Lower lobe of right lung (tissue), 2 donors: ENCODE measurements at regions not wholly inside any gene's neighbourhood (a gene's known extent, or its start where the extent isn't known, plus 50 kb on each side); places are given as distances from the start of the nearest gene placed in this dataset.

Source experiments
- ATAC-seq, 2 donors: fragments of 200-7000 bp; cut with Tn5 transposase; one replicate each; pipeline ENCODE4 v1.9.1; 2020 to 2022; ENCODE audit warnings: mild to moderate bottlenecking in 2 of 2, moderate library complexity in 2 of 2
- DNase-seq: peaks from one replicate; pipeline ENCODE4 v3.0.0-alpha.2; 2020
- H3K27ac ChIP-seq: fragments of 200-600 bp; one replicate; pipeline ENCODE4 v1.8.0; 2022
- H3K27me3 ChIP-seq: fragments of 200-600 bp; one replicate; pipeline ENCODE4 v1.8.0; 2022; ENCODE audit warnings: low read depth
- H3K36me3 ChIP-seq: fragments of 200-600 bp; one replicate; pipeline ENCODE4 v1.8.0; 2022; ENCODE audit warnings: mild to moderate bottlenecking
- H3K4me1 ChIP-seq: fragments of 200-600 bp; one replicate; pipeline ENCODE4 v1.8.0; 2022
- H3K4me3 ChIP-seq: fragments of 200-600 bp; one replicate; pipeline ENCODE4 v1.8.0; 2022; ENCODE audit warnings: mild to moderate bottlenecking
- H3K9me3 ChIP-seq: fragments of 200-600 bp; one replicate; pipeline ENCODE4 v1.8.0; 2022
- intact Hi-C: fragments of 100-400 bp; cut with DNase I; formaldehyde crosslinking; loops from one replicate; pipeline ENCODE4 v1.11.0; 2022
- TF ChIP-seq, protein P1 (sequence below): fragments of 200-600 bp; IDR thresholded peaks from one replicate; pipeline ENCODE4 v1.8.0; 2022; ENCODE audit warnings: antibody characterized with exemption, mild to moderate bottlenecking
- donor health status: DM: no; HTN: yes; CAD: no; lungs with severe emphysema.

DNA sequence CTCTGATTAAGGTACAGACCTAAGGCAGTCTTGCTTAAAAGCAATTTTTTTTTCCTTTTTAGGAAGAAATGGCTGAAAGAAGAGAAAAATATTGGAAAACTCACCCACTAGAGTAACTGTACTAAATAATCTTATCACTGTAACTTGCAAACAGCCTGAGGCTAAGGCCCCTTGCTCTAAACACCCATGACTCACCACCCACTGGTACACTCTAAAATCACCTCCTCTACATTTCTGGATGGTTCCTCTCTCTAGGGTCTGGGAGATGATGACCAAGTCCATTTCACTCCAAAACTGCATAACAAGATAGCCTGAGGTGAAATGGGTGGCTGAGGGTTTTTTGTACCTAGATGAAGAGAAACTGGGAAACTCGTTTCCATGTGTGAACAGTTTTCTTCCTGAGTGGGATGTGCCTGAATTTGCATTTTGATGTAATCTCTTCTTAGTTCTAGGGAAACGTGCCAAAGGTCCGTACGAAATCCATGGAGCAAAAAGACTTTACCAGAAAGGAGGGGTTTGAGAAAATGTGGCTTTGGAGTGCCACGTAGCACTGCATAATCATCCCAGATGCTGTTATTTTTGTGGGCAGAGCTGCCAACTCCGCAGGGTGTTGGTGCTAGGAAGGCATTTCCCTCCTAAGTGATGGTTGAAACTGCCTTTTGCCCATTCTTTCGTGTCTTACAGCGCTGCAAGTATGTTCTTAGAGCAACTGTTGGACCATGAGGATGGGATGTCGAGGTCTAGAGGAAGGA, 113.5 kb upstream of the C10orf90 start:
- intact Hi-C loops: no loop called here
- H3K4me3 ChIP-seq: no peak overlapping the region
- H3K9me3 ChIP-seq: no peaks in the 10 kb centered on the region
- H3K4me1 ChIP-seq: no peaks in the 10 kb centered on the region
- ATAC-seq (no peak), DNase-seq (no peak)
- H3K27ac ChIP-seq: no peak overlapping the region
- H3K36me3 ChIP-seq: no peaks in the 10 kb centered on the region
- TF ChIP-seq, protein P1, sequence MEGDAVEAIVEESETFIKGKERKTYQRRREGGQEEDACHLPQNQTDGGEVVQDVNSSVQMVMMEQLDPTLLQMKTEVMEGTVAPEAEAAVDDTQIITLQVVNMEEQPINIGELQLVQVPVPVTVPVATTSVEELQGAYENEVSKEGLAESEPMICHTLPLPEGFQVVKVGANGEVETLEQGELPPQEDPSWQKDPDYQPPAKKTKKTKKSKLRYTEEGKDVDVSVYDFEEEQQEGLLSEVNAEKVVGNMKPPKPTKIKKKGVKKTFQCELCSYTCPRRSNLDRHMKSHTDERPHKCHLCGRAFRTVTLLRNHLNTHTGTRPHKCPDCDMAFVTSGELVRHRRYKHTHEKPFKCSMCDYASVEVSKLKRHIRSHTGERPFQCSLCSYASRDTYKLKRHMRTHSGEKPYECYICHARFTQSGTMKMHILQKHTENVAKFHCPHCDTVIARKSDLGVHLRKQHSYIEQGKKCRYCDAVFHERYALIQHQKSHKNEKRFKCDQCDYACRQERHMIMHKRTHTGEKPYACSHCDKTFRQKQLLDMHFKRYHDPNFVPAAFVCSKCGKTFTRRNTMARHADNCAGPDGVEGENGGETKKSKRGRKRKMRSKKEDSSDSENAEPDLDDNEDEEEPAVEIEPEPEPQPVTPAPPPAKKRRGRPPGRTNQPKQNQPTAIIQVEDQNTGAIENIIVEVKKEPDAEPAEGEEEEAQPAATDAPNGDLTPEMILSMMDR: no peak
- no peaks in the 10 kb centered on the region for H3K27me3 ChIP-seq

DNA sequence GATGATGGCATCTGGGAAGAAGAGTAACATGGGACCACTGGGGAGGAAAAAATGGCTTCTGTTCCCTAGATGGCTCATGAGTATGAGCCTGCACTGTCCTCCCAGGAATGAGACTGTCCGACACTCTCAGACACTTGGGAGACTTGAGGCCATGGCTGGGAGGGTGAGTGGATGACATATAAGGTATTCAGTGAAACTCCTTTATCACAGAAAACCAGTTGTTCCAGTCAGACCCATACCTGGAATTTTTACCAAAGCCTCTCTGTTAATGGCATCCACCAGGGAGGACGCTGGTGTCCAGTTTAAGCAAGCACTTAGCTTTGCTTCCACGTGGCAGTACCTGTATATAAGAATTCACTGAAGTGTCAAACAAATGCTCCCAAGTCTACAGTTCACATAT, 116.7 kb upstream of the C10orf90 start:
- Histone ChIP-seq H3K4me1 (no peaks in the 10 kb centered on the region), H3K36me3 (no peaks in the 10 kb centered on the region), H3K27ac (no peak overlapping the region), H3K27me3 (no peaks in the 10 kb centered on the region), H3K9me3 (no peaks in the 10 kb centered on the region), H3K4me3 (no peak overlapping the region)
- TF ChIP-seq, protein P1: no peak
- no peak for DNase-seq
- no peak for ATAC-seq
- intact Hi-C loops: no loop called here

DNA sequence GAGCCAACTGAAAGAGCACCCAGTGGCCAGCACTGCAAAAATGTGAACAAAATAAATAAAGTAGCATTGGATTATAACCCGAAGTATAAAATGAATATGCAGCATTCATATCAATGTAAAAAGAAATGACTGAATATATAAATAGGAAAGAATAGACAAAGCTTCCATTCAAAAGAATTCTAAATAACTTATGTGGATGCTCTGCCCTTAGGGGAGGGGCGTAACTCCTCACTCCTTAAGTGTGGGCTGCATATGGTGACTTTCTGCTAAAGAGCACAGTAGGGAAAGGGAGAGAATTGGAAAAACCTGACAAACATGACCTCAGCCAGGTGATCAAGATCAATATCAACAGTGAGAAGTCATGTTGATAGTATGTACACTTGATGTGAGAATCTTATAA, 109.9 kb upstream of the DOCK1 start:
- no peak for DNase-seq
- H3K4me3 ChIP-seq: no peak overlapping the region
- ATAC-seq: no peak
- no peak overlapping the region for H3K27ac ChIP-seq
- intact Hi-C loops: no loop called here
- no peaks in the 10 kb centered on the region for H3K4me1 ChIP-seq
- no peaks in the 10 kb centered on the region for H3K36me3 ChIP-seq
- TF ChIP-seq, protein P1: no peak
- no peaks in the 10 kb centered on the region for H3K9me3 ChIP-seq
- H3K27me3 ChIP-seq: no peaks in the 10 kb centered on the region

DNA sequence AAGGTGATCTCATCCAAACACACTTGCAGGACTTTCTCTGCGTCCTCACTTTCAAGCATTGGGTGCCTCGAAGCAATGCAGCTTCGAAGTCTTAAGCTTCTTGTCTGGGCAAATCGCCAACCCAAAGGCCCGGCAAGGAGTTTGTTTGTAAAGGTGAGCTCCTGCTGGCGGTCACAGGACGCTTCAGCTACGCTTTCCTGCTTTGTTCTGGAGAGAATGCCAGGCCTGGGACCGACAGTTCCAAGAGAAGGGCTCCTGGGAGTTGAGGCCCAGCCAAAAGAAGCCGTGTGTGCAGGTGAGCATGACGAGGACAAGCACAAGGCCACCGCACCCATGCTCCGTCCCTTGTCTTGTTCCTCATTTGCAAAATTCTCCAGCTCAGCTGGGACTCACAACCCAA, 106.6 kb upstream of the DOCK1 start:
- Histone ChIP-seq H3K4me1 (no peaks in the 10 kb centered on the region), H3K4me3 (no peak overlapping the region), H3K36me3 (no peaks in the 10 kb centered on the region), H3K27me3 (no peaks in the 10 kb centered on the region), H3K9me3 (no peaks in the 10 kb centered on the region), H3K27ac (no peak overlapping the region)
- ATAC-seq (no peak), DNase-seq (no peak)
- TF ChIP-seq, protein P1: no peak
- intact Hi-C loops: no loop called here

DNA sequence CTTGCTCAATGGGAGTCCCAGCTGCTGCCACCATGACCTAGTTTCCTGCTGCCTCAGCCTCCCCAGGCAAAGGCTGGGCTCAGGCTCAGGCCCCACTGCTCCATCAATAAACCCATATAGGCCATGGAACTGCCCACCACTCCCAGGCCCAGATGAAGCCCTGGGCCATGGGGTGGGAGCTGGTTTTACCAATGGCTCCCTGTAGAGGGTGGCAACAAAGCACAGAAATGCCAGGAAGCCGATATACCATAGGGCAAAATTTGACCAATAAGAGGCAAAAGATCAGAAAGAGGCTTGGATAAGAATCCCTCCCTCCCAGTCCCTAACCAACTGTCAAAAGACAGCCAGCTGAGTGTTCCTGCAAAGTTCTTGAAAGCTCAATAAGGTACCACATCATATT, 101.8 kb upstream of the DOCK1 start:
- no peaks in the 10 kb centered on the region for H3K9me3 ChIP-seq
- H3K27ac ChIP-seq: no peak overlapping the region
- ATAC-seq (no peak), DNase-seq (no peak)
- H3K4me1 ChIP-seq: no peaks in the 10 kb centered on the region
- no peaks in the 10 kb centered on the region for H3K27me3 ChIP-seq
- intact Hi-C loops: no loop called here
- TF ChIP-seq, protein P1: no peak
- no peak overlapping the region for H3K4me3 ChIP-seq
- H3K36me3 ChIP-seq: no peaks in the 10 kb centered on the region
